ENCODE measurements at regions not wholly inside any gene's neighbourhood (a gene's known extent, or its start where the extent isn't known, plus 50 kb on each side); places are given as distances from the start of the nearest gene placed in this dataset.
A peak's percentile ranks its signal among the peaks of the same experiment; 100 is the strongest.

DNA sequence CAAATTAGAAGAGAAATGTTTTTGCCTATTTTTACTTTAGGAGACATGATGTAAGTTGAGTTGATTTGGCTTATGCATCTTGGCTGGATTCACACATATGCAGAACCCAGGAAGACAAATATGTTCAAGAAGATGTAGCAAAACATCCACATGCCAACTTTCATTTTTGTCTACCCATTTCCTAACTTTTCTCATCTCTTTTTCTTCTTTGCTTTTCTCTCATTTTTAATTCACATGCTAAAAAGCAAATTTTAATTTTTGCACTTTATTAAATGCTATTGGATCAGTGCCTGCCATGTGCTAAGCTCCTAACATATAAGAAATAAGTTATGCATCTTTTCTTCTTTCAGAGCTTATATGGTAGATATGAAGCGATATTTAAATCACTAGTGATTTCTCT lies 143.7 kb upstream of the GRM3 start:
- ATAC-seq (ENCODE audit: low FRiP score in 2 of 2) (no peak), DNase-seq (no peak)
- Histone ChIP-seq H3K36me3 (no peaks in the 10 kb centered on the region), H3K4me3 (no peak overlapping the region), H3K27me3 (no peaks in the 10 kb centered on the region), H3K4me1 (no peaks in the 10 kb centered on the region), H3K27ac (no peak overlapping the region), H3K9me3 (no peaks in the 10 kb centered on the region)
- 88 to 97% methylated on average over 1 of the region's 1 CpG for WGBS, 2 donors
- TF ChIP-seq POLR2A (IDR thresholded peaks at IDR 0.05) (no peak), EP300 (IDR thresholded peaks at IDR 0.05) (no peak), POLR2AphosphoS5 (IDR thresholded peaks at IDR 0.05) (no peak)
- TF ChIP-seq, protein P1, sequence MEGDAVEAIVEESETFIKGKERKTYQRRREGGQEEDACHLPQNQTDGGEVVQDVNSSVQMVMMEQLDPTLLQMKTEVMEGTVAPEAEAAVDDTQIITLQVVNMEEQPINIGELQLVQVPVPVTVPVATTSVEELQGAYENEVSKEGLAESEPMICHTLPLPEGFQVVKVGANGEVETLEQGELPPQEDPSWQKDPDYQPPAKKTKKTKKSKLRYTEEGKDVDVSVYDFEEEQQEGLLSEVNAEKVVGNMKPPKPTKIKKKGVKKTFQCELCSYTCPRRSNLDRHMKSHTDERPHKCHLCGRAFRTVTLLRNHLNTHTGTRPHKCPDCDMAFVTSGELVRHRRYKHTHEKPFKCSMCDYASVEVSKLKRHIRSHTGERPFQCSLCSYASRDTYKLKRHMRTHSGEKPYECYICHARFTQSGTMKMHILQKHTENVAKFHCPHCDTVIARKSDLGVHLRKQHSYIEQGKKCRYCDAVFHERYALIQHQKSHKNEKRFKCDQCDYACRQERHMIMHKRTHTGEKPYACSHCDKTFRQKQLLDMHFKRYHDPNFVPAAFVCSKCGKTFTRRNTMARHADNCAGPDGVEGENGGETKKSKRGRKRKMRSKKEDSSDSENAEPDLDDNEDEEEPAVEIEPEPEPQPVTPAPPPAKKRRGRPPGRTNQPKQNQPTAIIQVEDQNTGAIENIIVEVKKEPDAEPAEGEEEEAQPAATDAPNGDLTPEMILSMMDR (IDR thresholded peaks at IDR 0.05) = no peak

GRCh38 chr7:86485827-86486226 lies 157.9 kb upstream of the GRM3 start:
- ATAC-seq (ENCODE audit: low FRiP score in 2 of 2) = no peak
- no peaks in the 10 kb centered on the region for H3K9me3 ChIP-seq
- H3K4me3 ChIP-seq = no peak overlapping the region
- TF ChIP-seq EP300 (IDR thresholded peaks at IDR 0.05) (no peak), POLR2A (IDR thresholded peaks at IDR 0.05) (no peak), POLR2AphosphoS5 (IDR thresholded peaks at IDR 0.05) (no peak)
- TF ChIP-seq, protein P1 (IDR thresholded peaks at IDR 0.05) = no peak
- H3K36me3 ChIP-seq = no peaks in the 10 kb centered on the region
- no peaks in the 10 kb centered on the region for H3K27me3 ChIP-seq
- H3K4me1 ChIP-seq = no peaks in the 10 kb centered on the region
- H3K27ac ChIP-seq = no peak overlapping the region
- 87 to 92% methylated on average over 3 of the region's 3 CpGs for whole genome bisulfite sequencing, 2 donors
- no peak for DNase-seq

- H3K27ac ChIP-seq = no peak overlapping the region
- ATAC-seq (ENCODE audit: low FRiP score in 2 of 2) (peak in 1 of 2 donors; percentile 87), DNase-seq (no peak)
- H3K9me3 ChIP-seq = no peaks in the 10 kb centered on the region
- no peaks in the 10 kb centered on the region for H3K4me1 ChIP-seq
- WGBS, 2 donors = 54 to 93% methylated on average over 2 of the region's 2 CpGs
- H3K36me3 ChIP-seq = no peaks in the 10 kb centered on the region
- no peaks in the 10 kb centered on the region for H3K27me3 ChIP-seq
- no peak overlapping the region for H3K4me3 ChIP-seq
- no peak for TF ChIP-seq POLR2A (IDR thresholded peaks at IDR 0.05)
Measured at GRCh38 chr7:86479144-86479543, 164.6 kb upstream of the GRM3 start.

DNA sequence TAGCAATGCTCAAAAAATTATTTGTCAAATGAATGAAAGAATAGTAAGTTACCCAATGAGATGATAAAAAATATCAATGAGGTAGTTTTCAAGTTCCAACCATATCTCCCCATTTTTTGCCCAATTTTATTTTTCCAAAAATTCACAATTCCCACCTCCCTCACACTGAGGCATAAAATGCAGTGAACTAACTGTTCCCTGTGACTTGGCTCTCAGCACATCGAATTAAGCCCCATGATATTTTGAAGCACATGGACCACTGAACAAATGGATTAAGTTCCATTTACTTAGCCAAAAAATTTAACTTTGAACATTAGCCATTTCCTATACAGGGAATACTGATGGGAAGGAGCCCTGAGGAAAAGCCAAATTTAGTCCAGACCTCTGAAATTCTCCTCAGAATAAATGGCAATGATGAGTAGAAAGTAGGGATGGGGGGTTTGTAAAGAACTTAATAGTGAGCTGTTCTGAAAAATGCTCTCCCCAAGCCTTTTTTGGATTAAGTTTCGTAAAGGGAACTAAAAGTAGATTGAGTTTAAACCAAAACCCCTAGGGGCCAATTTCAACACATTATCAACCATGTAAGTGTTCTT lies 166.3 kb upstream of the GRM3 start:
- Histone ChIP-seq H3K27me3 (no peaks in the 10 kb centered on the region), H3K9me3 (no peaks in the 10 kb centered on the region), H3K36me3 (no peaks in the 10 kb centered on the region), H3K4me1 (no peaks in the 10 kb centered on the region), H3K4me3 (no peak overlapping the region), H3K27ac (no peak overlapping the region)
- ATAC-seq (ENCODE audit: low FRiP score in 2 of 2) = no peak
- WGBS, 2 donors = 62 to 63% methylated on average over 2 of the region's 2 CpGs
- TF ChIP-seq POLR2A (IDR thresholded peaks at IDR 0.05) = no peak
- TF ChIP-seq EP300 (IDR thresholded peaks at IDR 0.05) = no peak
- no peak for TF ChIP-seq POLR2AphosphoS5 (IDR thresholded peaks at IDR 0.05)
- TF ChIP-seq, protein P1 (IDR thresholded peaks at IDR 0.05) = no peak
- no peak for DNase-seq

GRCh38 chr7:86470763-86471162 lies 172.9 kb upstream of the GRM3 start:
- Histone ChIP-seq H3K27ac (no peak overlapping the region), H3K4me3 (no peak overlapping the region), H3K27me3 (no peaks in the 10 kb centered on the region), H3K9me3 (no peaks in the 10 kb centered on the region), H3K4me1 (no peaks in the 10 kb centered on the region), H3K36me3 (no peaks in the 10 kb centered on the region)
- TF ChIP-seq POLR2AphosphoS5 (IDR thresholded peaks at IDR 0.05) (no peak), EP300 (IDR thresholded peaks at IDR 0.05) (no peak), POLR2A (IDR thresholded peaks at IDR 0.05) (no peak)
- TF ChIP-seq, protein P1 (IDR thresholded peaks at IDR 0.05) = no peak
- DNase-seq = no peak
- 50 to 60% methylated on average over 1 of the region's 1 CpG for WGBS, 2 donors
- ATAC-seq (ENCODE audit: low FRiP score in 2 of 2) = no peak
